B cell (primary cell): ENCODE measurements at regions not wholly inside any gene's neighbourhood (a gene's known extent, or its start where the extent isn't known, plus 50 kb on each side); places are given as distances from the start of the nearest gene placed in this dataset.

Experiments
- ATAC-seq: fragments of 200-7000 bp; cut with Tn5 transposase; one replicate; pipeline ENCODE4 v1.10.0; 2021; ENCODE audit warnings: low read depth, mild to moderate bottlenecking, moderate number of reproducible peaks, moderate library complexity
- CTCF ChIA-PET: fragments of 350-600 bp; sonication (Branson Sonifier 250); formaldehyde crosslinking; loops from one replicate; lab custom pipeline; 2021; ENCODE audit warnings: antibody characterized with exemption, inconsistent platforms; lab: Charles Lee
- POLR2A ChIA-PET: fragments of 350-600 bp; sonication (Branson Sonifier 250); formaldehyde crosslinking; loops from one replicate; lab custom pipeline; 2021; ENCODE audit warnings: antibody characterized with exemption; lab: Charles Lee
- DNase-seq: peaks from one replicate; pipeline ENCODE4 v3.0.0; 2013
- H2AFZ ChIP-seq: 2 replicates; pipeline ENCODE4 v1.6.1; 2012; ENCODE audit warnings: mild to moderate bottlenecking, low read depth, low read length; ENCODE audit not compliant: insufficient read depth, poor library complexity, severe bottlenecking
- H3K27ac ChIP-seq, 2 donors: 1 replicate in 1 of 2; 2 replicates in 1 of 2; pipeline ENCODE4 v1.5.1; 2012 to 2013; ENCODE audit warnings: low read length in 2 of 2, mild to moderate bottlenecking in 2 of 2, moderate library complexity in 1 of 2
- H3K27me3 ChIP-seq, 4 experiments: fragments of 200-600 bp in 1 of 4; sonication (generic) in 1 of 4; replicated peaks in 1 of 4; 1 replicate in 2 of 4; 2 replicates in 2 of 4; pipeline versions ENCODE4 v1.6.1 to v1.7.0; 2013 to 2016; ENCODE audit warnings: low read length in 3 of 4, mild to moderate bottlenecking in 2 of 4, mixed read lengths in 1 of 4, moderate library complexity in 1 of 4; ENCODE audit not compliant: insufficient read depth in 4 of 4, control insufficient read depth in 3 of 4; ENCODE audit errors: control extremely low read depth in 1 of 4
- H3K36me3 ChIP-seq, 2 experiments: replicated peaks in 1 of 2; 1 replicate in 1 of 2; 2 replicates in 1 of 2; pipeline versions ENCODE4 v1.6.1 to v1.7.1; 2013; ENCODE audit warnings: low read length in 1 of 2; ENCODE audit not compliant: insufficient read depth in 2 of 2, control insufficient read depth in 1 of 2; ENCODE audit errors: control extremely low read depth in 1 of 2, extremely low read depth in 1 of 2
- H3K4me1 ChIP-seq, 2 donors: fragments of 200-600 bp in 1 of 2; sonication (generic) in 1 of 2; 1 replicate in 1 of 2; 2 replicates in 1 of 2; pipeline versions ENCODE4 v1.5.1 to v1.6.1; 2013 to 2017; ENCODE audit warnings: low read length in 2 of 2; ENCODE audit not compliant: control insufficient read depth in 2 of 2, insufficient read depth in 2 of 2
- H3K4me2 ChIP-seq: replicated peaks from 2 replicates; pipeline ENCODE3; 2012; ENCODE audit warnings: mild to moderate bottlenecking, low read depth, low read length; ENCODE audit not compliant: poor library complexity, severe bottlenecking
- H3K4me3 ChIP-seq, 5 experiments: fragments of 200-600 bp in 1 of 5; sonication (generic) in 1 of 5; 1 replicate in 3 of 5; 2 replicates in 2 of 5; pipeline versions ENCODE4 v1.5.1 to v1.7.0; 2011 to 2016; ENCODE audit warnings: low read length in 4 of 5, mild to moderate bottlenecking in 4 of 5, low read depth in 2 of 5, control low read depth in 1 of 5, moderate library complexity in 1 of 5; ENCODE audit not compliant: insufficient read depth in 1 of 5; ENCODE audit errors: control extremely low read depth in 1 of 5, extremely low read depth in 1 of 5
- H3K79me2 ChIP-seq: fragments of 200-600 bp; sonication (generic); one replicate; pipeline ENCODE4 v1.6.0; 2016; ENCODE audit warnings: low read length; ENCODE audit not compliant: control insufficient read depth, insufficient read depth
- H3K9ac ChIP-seq: fragments of 200-600 bp; sonication (generic); 2 replicates; pipeline ENCODE4 v1.6.1; 2017; ENCODE audit warnings: mild to moderate bottlenecking, low read length, moderate library complexity
- H3K9me3 ChIP-seq, 3 donors: one replicate each; pipeline versions ENCODE4 v1.6.1 to v1.7.1; 2013; ENCODE audit warnings: low read length in 2 of 3; ENCODE audit not compliant: control insufficient read depth in 2 of 3, insufficient read depth in 1 of 3; ENCODE audit errors: control extremely low read depth in 1 of 3
- H4K20me1 ChIP-seq: 2 replicates; pipeline ENCODE4 v1.6.0; 2012; ENCODE audit warnings: mild to moderate bottlenecking, low read length; ENCODE audit not compliant: insufficient read depth, control insufficient read depth, poor library complexity, severe bottlenecking
- H3K27ac Mint-ChIP-seq: one replicate; pipeline ENCODE4 v1.8.0; 2021; ENCODE audit warnings: mixed read lengths
- H3K27me3 Mint-ChIP-seq: one replicate; pipeline ENCODE4 v1.8.0; 2021; ENCODE audit warnings: mixed read lengths
- H3K4me1 Mint-ChIP-seq: one replicate; pipeline ENCODE4 v1.8.0; 2021; ENCODE audit warnings: mixed read lengths
- H3K4me3 Mint-ChIP-seq: one replicate; pipeline ENCODE4 v1.8.0; 2021; ENCODE audit warnings: mixed read lengths
- H3K9me3 Mint-ChIP-seq: one replicate; pipeline ENCODE4 v1.8.0; 2022; ENCODE audit warnings: mixed read lengths; ENCODE audit not compliant: insufficient read depth
- EZH2 ChIP-seq: IDR thresholded peaks from 2 replicates; pipeline ENCODE4 v1.6.1; 2012; ENCODE audit warnings: borderline replicate concordance, low read depth, mild to moderate bottlenecking, moderate library complexity, low read length; ENCODE audit not compliant: insufficient read depth, poor library complexity, severe bottlenecking
- WGBS: methylation state at CpG from one replicate; pipeline ENCODE4 v1.1.5; 2013; ENCODE audit warnings: missing lambda C conversion rate; ENCODE audit not compliant: insufficient coverage; 5-methylcytosine and 5-hydroxymethylcytosine counted together
- intact Hi-C: fragments of 100-400 bp; cut with micrococcal nuclease; formaldehyde crosslinking; loops from one replicate; pipeline ENCODE4 v1.10.0; 2022
- TF ChIP-seq, protein P1 (sequence below): fragments of 200-600 bp; IDR thresholded peaks from one replicate; pipeline ENCODE4 v1.8.0; 2022; ENCODE audit warnings: antibody characterized with exemption, mild to moderate bottlenecking

GRCh38 chr7:142542942-142543341, 206.3 kb upstream of the PRSS1 start:
- Histone ChIP-seq H2AFZ (no peak overlapping the region), H3K36me3 (no peaks in the 10 kb centered on the region), H3K4me1 (no peaks in the 10 kb centered on the region), H3K27me3 (no peaks in the 10 kb centered on the region), H3K27ac (no peak overlapping the region), H3K9me3 (no peaks in the 10 kb centered on the region), H3K79me2 (no peaks in the 10 kb centered on the region), H4K20me1 (no peaks in the 10 kb centered on the region), H3K9ac (no peak overlapping the region), H3K4me3 (no peak overlapping the region), H3K4me2 (no peak overlapping the region)
- intact Hi-C loops, result no loop called here
- peaks cover 10% of the 10 kb centered on the region for H3K27me3 Mint-ChIP-seq
- DNase-seq (no peak), ATAC-seq (no peak)
- no peak overlapping the region for H3K27ac Mint-ChIP-seq
- ChIA-PET POLR2A (no interaction called here), CTCF (no interaction called here)
- 50% methylated on average over 1 of the region's 2 CpGs for whole genome bisulfite sequencing
- no peak for TF ChIP-seq EZH2
- TF ChIP-seq, protein P1, sequence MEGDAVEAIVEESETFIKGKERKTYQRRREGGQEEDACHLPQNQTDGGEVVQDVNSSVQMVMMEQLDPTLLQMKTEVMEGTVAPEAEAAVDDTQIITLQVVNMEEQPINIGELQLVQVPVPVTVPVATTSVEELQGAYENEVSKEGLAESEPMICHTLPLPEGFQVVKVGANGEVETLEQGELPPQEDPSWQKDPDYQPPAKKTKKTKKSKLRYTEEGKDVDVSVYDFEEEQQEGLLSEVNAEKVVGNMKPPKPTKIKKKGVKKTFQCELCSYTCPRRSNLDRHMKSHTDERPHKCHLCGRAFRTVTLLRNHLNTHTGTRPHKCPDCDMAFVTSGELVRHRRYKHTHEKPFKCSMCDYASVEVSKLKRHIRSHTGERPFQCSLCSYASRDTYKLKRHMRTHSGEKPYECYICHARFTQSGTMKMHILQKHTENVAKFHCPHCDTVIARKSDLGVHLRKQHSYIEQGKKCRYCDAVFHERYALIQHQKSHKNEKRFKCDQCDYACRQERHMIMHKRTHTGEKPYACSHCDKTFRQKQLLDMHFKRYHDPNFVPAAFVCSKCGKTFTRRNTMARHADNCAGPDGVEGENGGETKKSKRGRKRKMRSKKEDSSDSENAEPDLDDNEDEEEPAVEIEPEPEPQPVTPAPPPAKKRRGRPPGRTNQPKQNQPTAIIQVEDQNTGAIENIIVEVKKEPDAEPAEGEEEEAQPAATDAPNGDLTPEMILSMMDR, result no peak
- H3K4me3 Mint-ChIP-seq, result no peak overlapping the region
- no peaks in the 10 kb centered on the region for H3K9me3 Mint-ChIP-seq
- H3K4me1 Mint-ChIP-seq, result no peaks in the 10 kb centered on the region

DNA sequence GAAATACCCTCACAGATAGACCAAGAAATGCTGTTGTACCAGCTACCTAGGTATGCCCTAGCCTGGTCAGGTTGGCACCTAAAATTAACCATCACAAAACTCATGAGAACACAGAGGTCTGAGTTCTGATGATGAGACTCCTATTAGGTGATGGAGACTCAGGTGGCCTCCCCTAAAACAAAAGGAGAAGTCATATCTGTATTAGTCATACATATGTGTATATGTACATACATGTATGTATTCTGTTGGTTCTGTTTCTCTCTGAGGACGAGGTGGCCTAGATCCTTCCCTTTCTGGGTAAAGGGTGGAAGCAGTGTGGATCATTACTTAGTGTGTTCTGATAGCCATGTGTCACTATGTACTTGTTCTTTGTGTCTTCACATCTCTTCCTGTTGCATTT, 207.2 kb upstream of the PRSS1 start:
- H3K27me3 ChIP-seq, result no peaks in the 10 kb centered on the region
- POLR2A ChIA-PET, result no interaction called here
- no peaks in the 10 kb centered on the region for H4K20me1 ChIP-seq
- no CpG with 5 or more reads among the region's 1 CpG for WGBS
- no peaks in the 10 kb centered on the region for H3K4me1 Mint-ChIP-seq
- peaks cover 10% of the 10 kb centered on the region for H3K27me3 Mint-ChIP-seq
- CTCF ChIA-PET, result no interaction called here
- no peaks in the 10 kb centered on the region for H3K79me2 ChIP-seq
- H3K27ac Mint-ChIP-seq, result no peak overlapping the region
- no peak for ATAC-seq
- no peaks in the 10 kb centered on the region for H3K9me3 Mint-ChIP-seq
- no peaks in the 10 kb centered on the region for H3K36me3 ChIP-seq
- TF ChIP-seq, protein P1, result no peak
- TF ChIP-seq EZH2, result no peak
- H3K4me3 ChIP-seq, result no peak overlapping the region
- H3K9ac ChIP-seq, result no peak overlapping the region
- H3K4me1 ChIP-seq, result no peaks in the 10 kb centered on the region
- no peaks in the 10 kb centered on the region for H3K9me3 ChIP-seq
- no peak overlapping the region for H3K27ac ChIP-seq
- intact Hi-C loops, result no loop called here
- no peak overlapping the region for H3K4me2 ChIP-seq
- H2AFZ ChIP-seq, result no peak overlapping the region
- no peak for DNase-seq
- no peak overlapping the region for H3K4me3 Mint-ChIP-seq
